NB4 (cell line): ENCODE measurements at regions not wholly inside any gene's neighbourhood (a gene's known extent, or its start where the extent isn't known, plus 50 kb on each side); places are given as distances from the start of the nearest gene placed in this dataset.
"Not testable (repeated sequence)": the region's sequence is repeated elsewhere in the genome, so short reads cannot be mapped to it uniquely, and the experiment has no call there.

Experiments
- MYC ChIP-seq: IDR thresholded peaks from 2 replicates; pipeline ENCODE4 v1.6.1; 2011; ENCODE audit warnings: low read depth, low read length
- POLR2A ChIP-seq: IDR thresholded peaks from 2 replicates; pipeline ENCODE4 v1.6.1; 2011; ENCODE audit warnings: mild to moderate bottlenecking; ENCODE audit not compliant: insufficient read length; ENCODE audit errors: extremely low read depth
- TF ChIP-seq, protein P1 (sequence below): IDR thresholded peaks from one replicate; pipeline ENCODE4 v1.5.1; 2012; ENCODE audit warnings: low read depth, low read length
- TF ChIP-seq, protein P2 (sequence below): IDR thresholded peaks from 2 replicates; pipeline ENCODE4 v1.6.1; 2011; ENCODE audit warnings: low read depth, low read length

DNA sequence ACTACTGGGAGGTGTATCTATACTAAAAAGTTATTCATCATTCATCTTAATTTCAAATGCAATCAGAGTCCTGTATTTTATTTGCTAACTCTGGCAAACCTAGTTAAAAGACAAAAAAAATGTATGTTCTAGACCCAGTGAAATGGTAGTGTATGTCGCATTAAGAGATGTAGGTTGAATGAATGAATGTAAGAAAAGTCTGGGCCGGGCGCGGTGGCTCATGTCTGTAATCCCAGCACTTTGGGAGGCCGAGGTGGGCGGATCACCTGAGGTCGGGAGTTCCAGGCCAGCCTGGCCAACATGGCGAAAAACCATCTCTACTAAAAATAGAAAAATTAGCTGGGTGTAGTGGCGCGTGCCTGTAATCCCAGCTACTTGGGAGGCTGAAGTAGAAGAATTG, 214.7 kb upstream of the ZNF217 start:
- not testable (repeated sequence) for TF ChIP-seq POLR2A, MYC
- TF ChIP-seq, protein P1, sequence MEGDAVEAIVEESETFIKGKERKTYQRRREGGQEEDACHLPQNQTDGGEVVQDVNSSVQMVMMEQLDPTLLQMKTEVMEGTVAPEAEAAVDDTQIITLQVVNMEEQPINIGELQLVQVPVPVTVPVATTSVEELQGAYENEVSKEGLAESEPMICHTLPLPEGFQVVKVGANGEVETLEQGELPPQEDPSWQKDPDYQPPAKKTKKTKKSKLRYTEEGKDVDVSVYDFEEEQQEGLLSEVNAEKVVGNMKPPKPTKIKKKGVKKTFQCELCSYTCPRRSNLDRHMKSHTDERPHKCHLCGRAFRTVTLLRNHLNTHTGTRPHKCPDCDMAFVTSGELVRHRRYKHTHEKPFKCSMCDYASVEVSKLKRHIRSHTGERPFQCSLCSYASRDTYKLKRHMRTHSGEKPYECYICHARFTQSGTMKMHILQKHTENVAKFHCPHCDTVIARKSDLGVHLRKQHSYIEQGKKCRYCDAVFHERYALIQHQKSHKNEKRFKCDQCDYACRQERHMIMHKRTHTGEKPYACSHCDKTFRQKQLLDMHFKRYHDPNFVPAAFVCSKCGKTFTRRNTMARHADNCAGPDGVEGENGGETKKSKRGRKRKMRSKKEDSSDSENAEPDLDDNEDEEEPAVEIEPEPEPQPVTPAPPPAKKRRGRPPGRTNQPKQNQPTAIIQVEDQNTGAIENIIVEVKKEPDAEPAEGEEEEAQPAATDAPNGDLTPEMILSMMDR = not testable (repeated sequence)
- TF ChIP-seq, protein P2, sequence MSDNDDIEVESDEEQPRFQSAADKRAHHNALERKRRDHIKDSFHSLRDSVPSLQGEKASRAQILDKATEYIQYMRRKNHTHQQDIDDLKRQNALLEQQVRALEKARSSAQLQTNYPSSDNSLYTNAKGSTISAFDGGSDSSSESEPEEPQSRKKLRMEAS = not testable (repeated sequence)
